ENCODE measurements at regions not wholly inside any gene's neighbourhood (a gene's known extent, or its start where the extent isn't known, plus 50 kb on each side); places are given as distances from the start of the nearest gene placed in this dataset.

- no peak for DNase-seq (ENCODE audit: low read depth)
These were observed 64.0 kb upstream of the GK2 start for GRCh38 chr4:79472036-79472435.

GRCh38 chr4:79471309-79471708, 63.3 kb upstream of the GK2 start:
- no peak for DNase-seq (ENCODE audit: low read depth)

DNA sequence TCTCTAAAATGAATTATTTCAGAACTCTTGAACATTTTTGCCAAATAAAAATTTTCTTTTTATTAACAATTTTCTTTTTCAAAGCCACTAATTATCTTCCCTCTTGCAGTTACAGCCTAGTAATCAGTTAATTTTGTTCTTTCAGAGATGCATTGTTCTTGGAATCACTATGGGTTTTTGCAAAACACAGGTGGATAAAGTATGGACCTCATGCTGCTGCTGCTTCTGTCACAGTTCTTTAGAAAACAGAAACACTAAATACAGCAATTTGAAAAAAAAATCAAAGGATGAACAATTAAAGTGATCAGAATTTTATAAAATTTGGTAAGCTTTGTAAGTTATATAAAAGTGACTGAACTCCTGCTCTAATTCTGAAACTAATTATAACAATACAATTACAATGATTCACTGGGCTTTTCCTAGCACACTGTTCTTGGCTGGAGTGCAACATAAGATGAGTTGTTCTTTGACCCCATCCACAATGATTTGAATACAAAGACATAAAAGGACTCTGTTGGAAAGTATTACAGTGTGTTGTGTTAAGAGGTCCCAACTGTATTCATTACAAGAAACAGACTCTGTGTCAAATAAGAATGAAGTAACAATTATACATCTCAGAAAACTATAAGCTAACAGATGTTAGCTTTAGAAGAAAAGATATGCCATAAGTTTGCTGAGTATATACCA, 59.4 kb upstream of the GK2 start:
- peak; percentile 36 for DNase-seq (ENCODE audit: low read depth)

DNA sequence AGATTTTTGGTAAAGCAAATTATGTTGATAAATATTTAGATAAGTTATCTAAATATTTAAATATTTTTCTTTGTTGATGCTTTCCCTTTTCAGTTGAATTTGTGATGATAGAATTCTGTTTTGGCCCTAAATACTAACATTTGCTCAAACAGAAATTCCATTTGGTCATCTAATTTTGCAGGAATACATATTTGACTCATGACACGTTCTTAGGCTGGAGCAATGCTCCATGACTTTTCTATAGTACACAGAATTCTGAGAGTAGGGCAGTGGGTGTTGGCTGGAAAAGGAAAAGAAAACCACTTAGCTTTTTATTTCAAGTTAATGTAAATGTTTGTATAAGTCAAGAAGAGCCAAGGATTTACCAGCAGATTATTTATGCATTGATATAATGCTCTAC, 58.6 kb upstream of the GK2 start:
- peak; percentile 56 for DNase-seq (ENCODE audit: low read depth)
